ENCODE measurements at regions not wholly inside any gene's neighbourhood (a gene's known extent, or its start where the extent isn't known, plus 50 kb on each side); places are given as distances from the start of the nearest gene placed in this dataset.

- TF ChIP-seq EZH2 (IDR thresholded peaks at IDR 0.05; ENCODE audit: insufficient read depth, poor library complexity, severe bottlenecking) (no peak), EZH2phosphoT487 (IDR thresholded peaks at IDR 0.05; ENCODE audit: insufficient read depth, low read depth) (no peak)
These were observed 113.5 kb upstream of the NEDD4L start for GRCh38 chr18:57930476-57930875.

Data from GM23248 (cell line).